ENCODE measurements at regions not wholly inside any gene's neighbourhood (a gene's known extent, or its start where the extent isn't known, plus 50 kb on each side); places are given as distances from the start of the nearest gene placed in this dataset.

- Histone ChIP-seq H2BK12ac (ENCODE audit: low read depth, low read length) (no peak overlapping the region), H2BK20ac (ENCODE audit: low read length) (no peak overlapping the region), H3K27ac (ENCODE audit: low read depth, low read length) (no peak overlapping the region), H2BK120ac (replicated peaks; ENCODE audit: low read depth, low read length) (no peak overlapping the region), H4K91ac (replicated peaks; ENCODE audit: insufficient read length, low read length) (no peak overlapping the region), H3K79me1 (ENCODE audit: low read depth, low read length) (no peaks in the 10 kb centered on the region), H3K9me3 (ENCODE audit: insufficient read depth in 2 of 2, low read depth in 1 of 2, low read length in 1 of 2) (no peaks in the 10 kb centered on the region), H2AFZ (ENCODE audit: low read length) (no peak overlapping the region), H3K4ac (replicated peaks; ENCODE audit: insufficient read length, low read depth, low read length) (no peak overlapping the region), H3K9ac (replicated peaks in 1 of 4; ENCODE audit: extremely low read depth in 1 of 4, low read depth in 3 of 4, low read length in 3 of 4) (no peak overlapping the region), H3K4me2 (ENCODE audit: insufficient read depth in 1 of 2, low read depth in 2 of 2, low read length in 2 of 2) (no peak overlapping the region), H4K5ac (ENCODE audit: insufficient read length, low read depth, low read length) (no peak overlapping the region), H4K8ac (ENCODE audit: extremely low read depth, insufficient read depth, low read length) (no peak overlapping the region), H3K4me1 (replicated peaks in 1 of 4; ENCODE audit: control insufficient read depth in 3 of 4, insufficient read depth in 4 of 4, low read length in 3 of 4) (peaks cover 0 to 3% (median 1%) of the 10 kb centered on the region in 4 experiments; a peak in 2 of 7 replicates), H3K23me2 (ENCODE audit: low read depth, low read length) (no peaks in the 10 kb centered on the region), H2BK5ac (ENCODE audit: low read depth, low read length) (no peak overlapping the region), H3K14ac (ENCODE audit: insufficient read length) (no peak overlapping the region), H3K36me3 (ENCODE audit: control insufficient read depth in 2 of 4, insufficient read depth in 4 of 4, low read length in 3 of 4) (no peaks in the 10 kb centered on the region), H3K79me2 (ENCODE audit: control insufficient read depth in 1 of 2, insufficient read depth in 2 of 2, low read length in 2 of 2) (no peaks in the 10 kb centered on the region), H2AK5ac (ENCODE audit: low read depth, low read length) (no peak overlapping the region), H2BK15ac (ENCODE audit: low read length) (no peak overlapping the region), H3K27me3 (replicated peaks in 1 of 4; ENCODE audit: control insufficient read depth in 3 of 4, extremely low read depth in 1 of 4, insufficient read depth in 3 of 4, low read length in 3 of 4) (no peaks in the 10 kb centered on the region), H3K56ac (replicated peaks; ENCODE audit: insufficient read length, low read depth, low read length) (no peak overlapping the region), H3K18ac (ENCODE audit: extremely low read depth, low read length) (no peak overlapping the region), H3K23ac (ENCODE audit: insufficient read length) (no peak overlapping the region), H3K4me3 (ENCODE audit: extremely low read depth in 1 of 4, insufficient read depth in 2 of 4, low read depth in 3 of 4, low read length in 4 of 4) (no peak overlapping the region), H4K20me1 (replicated peaks in 1 of 2; ENCODE audit: control insufficient read depth in 1 of 2, insufficient read depth in 2 of 2, low read length in 2 of 2) (no peaks in the 10 kb centered on the region)
- POLR2A ChIA-PET (ENCODE audit: partially characterized antibody), result no interaction called here
- no peak for DNase-seq (ENCODE audit: low read depth in 1 of 2, low spot score in 2 of 2)
- WGBS, 2 experiments (ENCODE audit: extremely low coverage in 1 of 2, insufficient coverage in 1 of 2, insufficient read length in 1 of 2, insufficient replicate concordance in 2 of 2, low coverage in 1 of 2, low lambda C conversion rate in 2 of 2, missing lambda C conversion rate in 1 of 2), result 92% methylated on average over 2 of the region's 2 CpGs; no CpG with 5 or more reads in 1 of the 2 experiments
- CTCF ChIA-PET (ENCODE audit: partially characterized antibody), result no interaction called here
- FAIRE-seq, result no peak
- TF ChIP-seq CBX5 (IDR thresholded peaks at IDR 0.05; ENCODE audit: low read depth, low read length), result no peak
- no peak for TF ChIP-seq KDM4A (IDR thresholded peaks at IDR 0.05; ENCODE audit: low read depth, low read length, severe bottlenecking)
- TF ChIP-seq SP2 (IDR thresholded peaks at IDR 0.05; ENCODE audit: low read length), result no peak
- TF ChIP-seq SIX5 (IDR thresholded peaks at IDR 0.05; ENCODE audit: low read depth, low read length), result no peak
- no peak for TF ChIP-seq PHF8 (conservative IDR thresholded peaks at IDR 0.05; ENCODE audit: low read depth, low read length)
- TF ChIP-seq SAP30 (IDR thresholded peaks at IDR 0.05; ENCODE audit: insufficient read depth, insufficient replicate concordance, low read length), result no peak
- TF ChIP-seq BRCA1 (IDR thresholded peaks at IDR 0.05; ENCODE audit: low read depth, low read length), result no peak
- no peak for TF ChIP-seq POLR2A (IDR thresholded peaks at IDR 0.05; ENCODE audit: control extremely low read depth in 1 of 2, low read depth in 2 of 2, low read length in 2 of 2)
- no peak for TF ChIP-seq CBX8 (IDR thresholded peaks at IDR 0.05; ENCODE audit: borderline replicate concordance, low read depth, low read length)
Measured at GRCh38 chr3:178340506-178340905, 195.7 kb upstream of the KCNMB2 start.
